ENCODE measurements at regions not wholly inside any gene's neighbourhood (a gene's known extent, or its start where the extent isn't known, plus 50 kb on each side); places are given as distances from the start of the nearest gene placed in this dataset.
"Not testable (repeated sequence)": the region's sequence is repeated elsewhere in the genome, so short reads cannot be mapped to it uniquely, and the experiment has no call there.

DNA sequence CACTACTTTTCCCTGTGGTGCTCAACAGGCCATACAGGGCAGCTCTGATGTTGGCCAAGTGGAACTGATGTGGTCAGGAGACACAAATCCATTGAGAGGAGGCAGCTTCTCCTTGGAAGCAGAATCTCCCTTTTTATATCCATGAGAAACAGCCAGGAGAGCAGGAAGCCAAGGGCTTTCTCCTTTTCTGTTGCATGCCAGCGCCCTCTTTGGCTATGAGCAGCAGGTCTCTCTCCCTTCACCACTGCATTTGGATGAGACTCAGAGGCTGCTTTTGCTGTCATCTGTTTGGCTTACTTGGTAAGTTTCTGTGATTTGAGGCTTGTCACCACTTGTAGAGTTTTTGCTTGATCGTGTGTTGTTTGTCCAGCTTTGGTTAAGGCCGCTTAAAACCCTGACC lies 202.2 kb upstream of the PLGLB1 start:
- not testable (repeated sequence) for H4K20me1 ChIP-seq (ENCODE audit: insufficient read depth); H3K4me1 ChIP-seq (ENCODE audit: low read depth, poor library complexity, severe bottlenecking); H3K79me2 ChIP-seq (ENCODE audit: insufficient read depth, low read depth); H3K27me3 ChIP-seq (ENCODE audit: insufficient read depth, low read depth); H2AFZ ChIP-seq (ENCODE audit: low read depth); H3K4me2 ChIP-seq; H3K36me3 ChIP-seq (ENCODE audit: insufficient read depth); H3K27ac ChIP-seq; H3K4me3 ChIP-seq (IDR thresholded peaks at IDR 0.05; ENCODE audit: insufficient read depth, low read depth, low read length); H3K9ac ChIP-seq

DNA sequence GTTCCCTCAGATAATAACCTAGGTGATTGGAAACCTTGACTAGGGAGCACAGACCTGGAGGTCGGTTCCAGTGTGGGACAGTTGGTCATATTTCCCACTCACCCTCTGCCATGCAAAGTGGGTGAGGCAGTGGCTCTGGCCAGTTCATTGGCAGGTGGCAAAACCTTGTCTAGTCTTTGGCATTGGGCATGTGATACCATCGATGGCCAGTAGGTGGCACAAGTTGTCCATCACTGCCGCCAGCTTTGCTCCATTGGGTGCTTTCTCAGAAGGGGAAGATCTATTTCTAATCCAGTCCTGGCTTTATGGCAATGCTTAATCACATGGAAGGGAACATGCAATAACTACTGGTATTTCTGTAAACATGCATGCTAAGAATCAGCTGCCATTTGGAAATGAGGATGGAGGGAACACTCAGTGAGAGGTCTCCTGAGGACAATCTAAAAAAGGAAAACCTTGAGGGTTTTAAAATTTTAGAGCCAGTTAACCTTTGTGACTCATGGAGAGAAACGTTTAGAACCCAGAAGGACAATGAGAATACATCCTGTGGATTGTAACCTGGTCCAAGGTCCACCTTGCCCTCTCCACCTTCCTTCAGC lies 207.5 kb upstream of the PLGLB1 start:
- H3K4me2 ChIP-seq; H3K79me2 ChIP-seq (ENCODE audit: insufficient read depth, low read depth); H3K27ac ChIP-seq; H3K9ac ChIP-seq; H3K27me3 ChIP-seq (ENCODE audit: insufficient read depth, low read depth); H3K36me3 ChIP-seq (ENCODE audit: insufficient read depth); H4K20me1 ChIP-seq (ENCODE audit: insufficient read depth); H2AFZ ChIP-seq (ENCODE audit: low read depth); H3K4me3 ChIP-seq (IDR thresholded peaks at IDR 0.05; ENCODE audit: insufficient read depth, low read depth, low read length); H3K4me1 ChIP-seq (ENCODE audit: low read depth, poor library complexity, severe bottlenecking): not testable (repeated sequence)
- TF ChIP-seq, protein P1, sequence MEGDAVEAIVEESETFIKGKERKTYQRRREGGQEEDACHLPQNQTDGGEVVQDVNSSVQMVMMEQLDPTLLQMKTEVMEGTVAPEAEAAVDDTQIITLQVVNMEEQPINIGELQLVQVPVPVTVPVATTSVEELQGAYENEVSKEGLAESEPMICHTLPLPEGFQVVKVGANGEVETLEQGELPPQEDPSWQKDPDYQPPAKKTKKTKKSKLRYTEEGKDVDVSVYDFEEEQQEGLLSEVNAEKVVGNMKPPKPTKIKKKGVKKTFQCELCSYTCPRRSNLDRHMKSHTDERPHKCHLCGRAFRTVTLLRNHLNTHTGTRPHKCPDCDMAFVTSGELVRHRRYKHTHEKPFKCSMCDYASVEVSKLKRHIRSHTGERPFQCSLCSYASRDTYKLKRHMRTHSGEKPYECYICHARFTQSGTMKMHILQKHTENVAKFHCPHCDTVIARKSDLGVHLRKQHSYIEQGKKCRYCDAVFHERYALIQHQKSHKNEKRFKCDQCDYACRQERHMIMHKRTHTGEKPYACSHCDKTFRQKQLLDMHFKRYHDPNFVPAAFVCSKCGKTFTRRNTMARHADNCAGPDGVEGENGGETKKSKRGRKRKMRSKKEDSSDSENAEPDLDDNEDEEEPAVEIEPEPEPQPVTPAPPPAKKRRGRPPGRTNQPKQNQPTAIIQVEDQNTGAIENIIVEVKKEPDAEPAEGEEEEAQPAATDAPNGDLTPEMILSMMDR (conservative IDR thresholded peaks at IDR 0.05; ENCODE audit: low read depth, low read length): peak; percentile 75

DNA sequence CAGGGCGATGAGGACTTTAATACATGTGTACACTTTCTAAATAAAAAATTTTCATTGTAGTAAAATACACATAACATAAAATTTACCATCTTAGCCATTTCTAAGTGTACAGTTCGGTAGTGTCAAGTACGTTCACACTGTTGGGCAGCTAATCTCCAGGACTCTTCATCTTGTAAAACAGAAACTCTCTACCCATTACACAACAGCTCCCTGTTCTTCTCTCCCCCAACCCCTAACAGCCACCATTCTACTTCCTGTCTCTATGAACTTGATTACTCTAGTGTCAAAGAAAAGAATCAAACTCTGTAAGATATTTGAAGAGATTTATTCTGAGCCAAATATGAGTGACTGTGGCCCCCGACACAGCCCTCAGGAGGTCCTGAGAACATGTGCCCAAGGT lies 208.3 kb upstream of the PLGLB1 start:
- H2AFZ ChIP-seq (ENCODE audit: low read depth); H4K20me1 ChIP-seq (ENCODE audit: insufficient read depth); H3K9ac ChIP-seq; H3K4me3 ChIP-seq (IDR thresholded peaks at IDR 0.05; ENCODE audit: insufficient read depth, low read depth, low read length); H3K4me2 ChIP-seq; H3K79me2 ChIP-seq (ENCODE audit: insufficient read depth, low read depth); H3K27ac ChIP-seq; H3K27me3 ChIP-seq (ENCODE audit: insufficient read depth, low read depth); H3K36me3 ChIP-seq (ENCODE audit: insufficient read depth); H3K4me1 ChIP-seq (ENCODE audit: low read depth, poor library complexity, severe bottlenecking): not testable (repeated sequence)

DNA sequence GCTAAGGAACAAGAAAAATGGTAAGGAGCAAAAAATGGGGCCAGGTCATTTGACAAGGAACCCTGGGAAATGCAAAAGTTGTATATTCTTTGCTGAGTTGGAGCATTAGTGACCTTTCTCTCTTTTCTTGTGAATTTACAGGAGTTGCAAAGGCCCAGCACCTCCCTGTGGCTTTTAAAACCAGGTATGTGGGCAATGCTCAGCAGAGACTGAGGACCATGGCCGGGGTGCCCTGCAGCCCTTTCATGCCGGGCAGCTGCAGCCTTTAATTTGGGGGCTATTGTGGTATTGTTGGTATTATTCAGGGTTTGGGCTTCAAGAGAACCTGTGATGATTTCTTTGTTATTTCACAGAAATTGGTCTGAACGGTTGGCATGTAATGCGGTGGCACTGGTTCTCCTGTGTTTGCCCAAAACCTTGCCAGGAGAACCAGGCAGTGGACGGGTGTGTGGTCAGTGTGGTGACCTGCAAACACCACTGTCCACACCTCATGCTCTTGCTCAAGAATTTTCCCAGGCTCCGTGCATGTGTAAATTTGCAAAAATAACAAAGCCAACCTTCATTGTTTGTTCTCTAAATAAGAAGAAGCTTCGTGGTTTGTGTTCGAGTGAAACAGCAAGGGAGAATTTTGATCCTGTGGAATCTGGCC lies 213.8 kb upstream of the PLGLB1 start:
- H3K9ac ChIP-seq; H3K27ac ChIP-seq; H3K27me3 ChIP-seq (ENCODE audit: insufficient read depth, low read depth); H4K20me1 ChIP-seq (ENCODE audit: insufficient read depth); H3K36me3 ChIP-seq (ENCODE audit: insufficient read depth); H3K4me2 ChIP-seq; H3K79me2 ChIP-seq (ENCODE audit: insufficient read depth, low read depth); H2AFZ ChIP-seq (ENCODE audit: low read depth); H3K4me1 ChIP-seq (ENCODE audit: low read depth, poor library complexity, severe bottlenecking); H3K4me3 ChIP-seq (IDR thresholded peaks at IDR 0.05; ENCODE audit: insufficient read depth, low read depth, low read length): not testable (repeated sequence)

DNA sequence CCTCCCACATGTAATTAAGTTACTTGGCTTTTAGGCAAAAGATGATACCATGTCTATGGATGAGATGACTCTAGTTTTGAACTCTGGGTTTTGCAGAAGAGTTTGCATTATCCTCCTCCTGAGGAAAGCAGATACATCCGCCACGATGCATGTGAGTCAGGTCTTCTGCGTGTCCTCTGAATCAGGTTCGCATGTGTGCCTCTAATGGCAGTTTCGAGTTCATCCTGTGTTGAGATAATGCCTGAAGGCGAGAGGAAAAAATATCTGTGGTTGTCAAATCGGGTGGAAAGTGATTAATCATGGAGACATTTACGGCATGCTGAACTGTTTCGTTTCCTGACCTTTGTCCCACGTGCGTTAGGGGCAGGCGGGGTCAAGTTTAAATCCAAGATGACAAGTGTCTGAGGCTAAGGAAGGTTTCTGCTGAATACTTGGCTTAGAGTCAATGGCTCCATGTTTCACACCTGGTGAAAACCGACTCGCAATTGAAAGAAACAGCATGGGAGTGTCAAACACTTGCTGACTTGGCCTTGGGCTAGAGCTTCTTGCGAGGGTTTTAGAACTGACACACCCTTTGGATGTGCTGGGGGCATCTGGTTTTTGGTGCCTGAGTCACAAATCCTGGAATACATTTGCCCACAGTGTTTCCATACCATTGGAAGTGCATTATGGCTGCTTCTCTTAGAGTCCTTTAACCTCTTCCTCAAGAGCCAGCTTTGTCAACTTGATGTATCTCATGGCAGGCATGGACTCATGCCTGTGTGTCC lies 216.1 kb upstream of the PLGLB1 start:
- not testable (repeated sequence) for H3K27me3 ChIP-seq (ENCODE audit: insufficient read depth, low read depth); H3K27ac ChIP-seq; H3K4me3 ChIP-seq (IDR thresholded peaks at IDR 0.05; ENCODE audit: insufficient read depth, low read depth, low read length); H4K20me1 ChIP-seq (ENCODE audit: insufficient read depth); H3K4me1 ChIP-seq (ENCODE audit: low read depth, poor library complexity, severe bottlenecking); H3K79me2 ChIP-seq (ENCODE audit: insufficient read depth, low read depth); H3K9ac ChIP-seq; H3K4me2 ChIP-seq; H3K36me3 ChIP-seq (ENCODE audit: insufficient read depth); H2AFZ ChIP-seq (ENCODE audit: low read depth)

DNA sequence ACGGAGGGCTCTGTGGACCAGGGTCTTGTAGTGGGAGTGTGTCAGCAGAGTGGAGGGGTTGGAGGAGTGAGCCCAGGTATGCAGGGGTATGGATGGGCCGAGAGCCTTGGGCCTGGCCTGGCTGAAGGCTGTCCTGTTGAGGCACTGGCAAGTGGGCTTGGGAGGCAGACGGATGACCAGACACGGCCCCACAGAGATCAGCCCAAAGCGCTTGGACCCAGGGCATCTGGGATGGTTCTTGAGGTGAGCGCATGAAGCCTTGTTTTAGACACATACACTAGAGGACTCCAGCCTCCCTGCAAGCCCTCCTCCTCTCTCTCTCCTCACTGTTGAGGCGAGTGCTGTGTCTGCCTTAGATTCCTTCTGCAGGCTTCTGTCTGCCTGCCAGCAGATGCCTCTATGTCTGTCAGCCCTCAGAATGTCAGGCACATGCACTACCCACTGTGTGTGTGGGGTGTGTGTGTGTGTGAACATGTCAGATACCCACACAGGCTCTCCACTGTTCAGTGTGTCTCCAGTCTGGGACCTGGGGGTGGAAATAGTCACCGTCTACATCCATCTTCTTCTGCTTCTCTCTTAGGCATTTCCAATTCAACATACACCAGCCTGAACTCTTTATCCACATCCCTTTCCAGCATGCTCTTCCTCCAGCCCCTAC lies 218.0 kb upstream of the PLGLB1 start:
- H3K9ac ChIP-seq; H4K20me1 ChIP-seq (ENCODE audit: insufficient read depth); H3K4me3 ChIP-seq (IDR thresholded peaks at IDR 0.05; ENCODE audit: insufficient read depth, low read depth, low read length); H3K4me2 ChIP-seq; H2AFZ ChIP-seq (ENCODE audit: low read depth); H3K27me3 ChIP-seq (ENCODE audit: insufficient read depth, low read depth); H3K27ac ChIP-seq; H3K79me2 ChIP-seq (ENCODE audit: insufficient read depth, low read depth); H3K4me1 ChIP-seq (ENCODE audit: low read depth, poor library complexity, severe bottlenecking); H3K36me3 ChIP-seq (ENCODE audit: insufficient read depth): not testable (repeated sequence)

DNA sequence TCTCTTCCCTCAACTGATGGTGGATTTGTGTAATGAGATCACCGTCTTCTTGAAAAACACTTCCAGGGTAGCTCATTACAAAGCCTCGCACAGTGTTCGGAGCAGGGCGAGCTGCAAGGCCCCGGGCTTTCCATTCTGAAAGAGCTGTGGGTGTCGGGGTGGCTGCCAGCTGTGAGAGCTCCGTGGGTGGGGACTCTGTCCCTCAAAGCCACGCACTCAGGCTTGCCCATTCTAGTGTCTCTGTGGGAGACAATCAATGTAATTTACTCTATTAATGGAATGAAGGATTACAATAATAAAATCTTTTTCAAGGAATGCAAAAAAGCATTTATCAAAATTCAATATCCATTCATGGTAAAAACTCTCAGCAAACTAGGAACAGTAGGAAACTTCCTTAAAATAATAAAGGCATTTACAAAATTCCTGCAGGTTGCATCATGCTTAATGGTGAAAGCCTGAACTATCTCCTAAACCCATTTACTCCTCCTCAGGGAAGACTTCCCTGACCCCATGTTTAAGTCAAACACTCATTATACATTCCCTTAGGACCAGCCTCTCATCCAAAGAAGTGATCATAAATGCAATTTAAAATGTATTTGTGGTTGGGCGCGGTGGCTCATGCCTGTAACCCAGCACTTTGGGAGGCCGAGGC lies 224.5 kb upstream of the PLGLB1 start:
- H3K36me3 ChIP-seq (ENCODE audit: insufficient read depth); H2AFZ ChIP-seq (ENCODE audit: low read depth); H3K4me2 ChIP-seq; H3K9ac ChIP-seq; H3K4me1 ChIP-seq (ENCODE audit: low read depth, poor library complexity, severe bottlenecking); H3K27ac ChIP-seq; H3K27me3 ChIP-seq (ENCODE audit: insufficient read depth, low read depth); H4K20me1 ChIP-seq (ENCODE audit: insufficient read depth); H3K4me3 ChIP-seq (IDR thresholded peaks at IDR 0.05; ENCODE audit: insufficient read depth, low read depth, low read length); H3K79me2 ChIP-seq (ENCODE audit: insufficient read depth, low read depth): not testable (repeated sequence)

DNA sequence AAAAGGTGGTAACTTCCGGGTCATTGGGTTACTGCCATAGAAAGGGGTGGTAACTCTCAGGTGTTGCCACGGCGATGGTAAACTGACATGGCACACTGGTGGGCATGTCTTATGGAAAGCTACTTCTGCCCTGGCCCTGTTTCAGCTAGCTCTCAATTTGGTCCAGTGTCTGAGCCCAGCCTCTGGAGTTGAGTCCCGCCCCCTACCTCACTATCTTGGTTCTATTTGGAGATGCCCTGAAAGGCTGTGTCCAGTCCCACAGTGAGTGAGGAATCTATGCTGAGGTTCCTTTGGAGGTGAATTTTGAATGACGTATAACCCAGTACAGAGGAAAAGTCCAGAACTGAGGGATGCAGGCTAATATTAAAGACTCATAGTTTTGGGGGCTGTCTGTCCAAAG lies 230.4 kb upstream of the PLGLB1 start:
- not testable (repeated sequence) for H3K27me3 ChIP-seq (ENCODE audit: insufficient read depth, low read depth); H3K79me2 ChIP-seq (ENCODE audit: insufficient read depth, low read depth); H3K9ac ChIP-seq; H3K4me2 ChIP-seq; H3K4me3 ChIP-seq (IDR thresholded peaks at IDR 0.05; ENCODE audit: insufficient read depth, low read depth, low read length); H2AFZ ChIP-seq (ENCODE audit: low read depth); H3K27ac ChIP-seq; H4K20me1 ChIP-seq (ENCODE audit: insufficient read depth); H3K4me1 ChIP-seq (ENCODE audit: low read depth, poor library complexity, severe bottlenecking); H3K36me3 ChIP-seq (ENCODE audit: insufficient read depth)

DNA sequence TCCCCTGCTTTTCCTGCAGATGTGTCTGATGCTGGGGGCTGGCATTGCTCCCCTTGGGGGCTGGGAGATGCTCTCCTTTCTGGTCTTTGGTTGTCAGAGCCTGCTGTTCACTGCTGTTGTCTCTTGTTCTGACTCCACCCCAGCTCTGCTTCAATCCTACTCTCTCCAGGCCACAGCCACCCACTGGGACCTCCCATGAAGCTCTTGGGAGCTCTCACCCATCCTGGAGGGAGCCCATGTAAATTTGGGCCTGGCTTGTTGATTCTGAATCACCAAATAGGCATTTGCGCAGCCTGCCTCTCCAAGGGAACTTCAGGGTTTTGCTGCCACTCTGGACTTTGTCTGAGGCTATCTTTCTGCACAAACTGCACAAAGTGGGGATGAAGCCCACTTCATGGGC lies 232.9 kb upstream of the PLGLB1 start:
- not testable (repeated sequence) for H3K9ac ChIP-seq; H3K27me3 ChIP-seq (ENCODE audit: insufficient read depth, low read depth); H3K79me2 ChIP-seq (ENCODE audit: insufficient read depth, low read depth); H3K4me3 ChIP-seq (IDR thresholded peaks at IDR 0.05; ENCODE audit: insufficient read depth, low read depth, low read length); H3K36me3 ChIP-seq (ENCODE audit: insufficient read depth); H3K27ac ChIP-seq; H2AFZ ChIP-seq (ENCODE audit: low read depth); H4K20me1 ChIP-seq (ENCODE audit: insufficient read depth); H3K4me1 ChIP-seq (ENCODE audit: low read depth, poor library complexity, severe bottlenecking); H3K4me2 ChIP-seq
